Lower lobe of right lung (tissue), 2 donors: ENCODE measurements at regions not wholly inside any gene's neighbourhood (a gene's known extent, or its start where the extent isn't known, plus 50 kb on each side); places are given as distances from the start of the nearest gene placed in this dataset.

Experiments
- ATAC-seq, 2 donors: fragments of 200-7000 bp; cut with Tn5 transposase; one replicate each; pipeline ENCODE4 v1.9.1; 2020 to 2022; ENCODE audit warnings: mild to moderate bottlenecking in 2 of 2, moderate library complexity in 2 of 2
- DNase-seq: peaks from one replicate; pipeline ENCODE4 v3.0.0-alpha.2; 2020
- H3K27ac ChIP-seq: fragments of 200-600 bp; one replicate; pipeline ENCODE4 v1.8.0; 2022
- H3K27me3 ChIP-seq: fragments of 200-600 bp; one replicate; pipeline ENCODE4 v1.8.0; 2022; ENCODE audit warnings: low read depth
- H3K36me3 ChIP-seq: fragments of 200-600 bp; one replicate; pipeline ENCODE4 v1.8.0; 2022; ENCODE audit warnings: mild to moderate bottlenecking
- H3K4me1 ChIP-seq: fragments of 200-600 bp; one replicate; pipeline ENCODE4 v1.8.0; 2022
- H3K4me3 ChIP-seq: fragments of 200-600 bp; one replicate; pipeline ENCODE4 v1.8.0; 2022; ENCODE audit warnings: mild to moderate bottlenecking
- H3K9me3 ChIP-seq: fragments of 200-600 bp; one replicate; pipeline ENCODE4 v1.8.0; 2022
- CTCF ChIP-seq: fragments of 200-600 bp; IDR thresholded peaks from one replicate; pipeline ENCODE4 v1.8.0; 2022; ENCODE audit warnings: antibody characterized with exemption, mild to moderate bottlenecking
- intact Hi-C: fragments of 100-400 bp; cut with DNase I; formaldehyde crosslinking; loops from one replicate; pipeline ENCODE4 v1.11.0; 2022
- donor health status: DM: no; HTN: yes; CAD: no; lungs with severe emphysema.

- peak in 1 of 2 donors; percentile 19 for ATAC-seq
- Histone ChIP-seq H3K4me3 (no peak overlapping the region), H3K9me3 (peaks cover 14% of the 10 kb centered on the region), H3K27ac (no peak overlapping the region), H3K27me3 (no peaks in the 10 kb centered on the region), H3K4me1 (no peaks in the 10 kb centered on the region), H3K36me3 (no peaks in the 10 kb centered on the region)
- DNase-seq: no peak
- intact Hi-C loops: no loop called here
- TF ChIP-seq CTCF: no peak
Observed at GRCh38 chr3:13152826-13153710, 79.8 kb upstream of the IQSEC1 start.

- no peaks in the 10 kb centered on the region for H3K4me1 ChIP-seq
- H3K27me3 ChIP-seq: no peaks in the 10 kb centered on the region
- no peak for DNase-seq
- no peaks in the 10 kb centered on the region for H3K36me3 ChIP-seq
- ATAC-seq: no peak
- intact Hi-C loops: no loop called here
- no peak overlapping the region for H3K4me3 ChIP-seq
- TF ChIP-seq CTCF: no peak
- H3K9me3 ChIP-seq: peaks cover 6% of the 10 kb centered on the region
- H3K27ac ChIP-seq: no peak overlapping the region
Observed at GRCh38 chr3:13150624-13151023, 77.4 kb upstream of the IQSEC1 start.

GRCh38 chr3:13149330-13150108, 76.3 kb upstream of the IQSEC1 start:
- H3K4me3 ChIP-seq: peak overlapping the region; percentile 4
- H3K27ac ChIP-seq: no peak overlapping the region
- no peak for DNase-seq
- intact Hi-C loops: no loop called here
- no peaks in the 10 kb centered on the region for H3K36me3 ChIP-seq
- no peak for TF ChIP-seq CTCF
- no peaks in the 10 kb centered on the region for H3K27me3 ChIP-seq
- no peaks in the 10 kb centered on the region for H3K9me3 ChIP-seq
- ATAC-seq: no peak
- H3K4me1 ChIP-seq: no peaks in the 10 kb centered on the region

- intact Hi-C loops: no loop called here
- DNase-seq: no peak
- TF ChIP-seq CTCF: no peak
- Histone ChIP-seq H3K4me3 (no peak overlapping the region), H3K27ac (no peak overlapping the region), H3K36me3 (no peaks in the 10 kb centered on the region), H3K4me1 (no peaks in the 10 kb centered on the region), H3K9me3 (no peaks in the 10 kb centered on the region), H3K27me3 (no peaks in the 10 kb centered on the region)
- no peak for ATAC-seq
Observed at GRCh38 chr3:13148561-13149329, 75.5 kb upstream of the IQSEC1 start.

- intact Hi-C loops: no loop called here
- ATAC-seq: no peak
- no peaks in the 10 kb centered on the region for H3K27me3 ChIP-seq
- no peaks in the 10 kb centered on the region for H3K9me3 ChIP-seq
- H3K27ac ChIP-seq: no peak overlapping the region
- no peaks in the 10 kb centered on the region for H3K4me1 ChIP-seq
- TF ChIP-seq CTCF: no peak
- H3K36me3 ChIP-seq: no peaks in the 10 kb centered on the region
- DNase-seq: no peak
- H3K4me3 ChIP-seq: no peak overlapping the region
Observed at GRCh38 chr3:13148126-13148525, 74.9 kb upstream of the IQSEC1 start.
